HepG2 (cell line): ENCODE measurements at regions not wholly inside any gene's neighbourhood (a gene's known extent, or its start where the extent isn't known, plus 50 kb on each side); places are given as distances from the start of the nearest gene placed in this dataset.

Experiments
- BORCS8-MEF2B ChIP-seq: sonication (generic); formaldehyde crosslinking; IDR thresholded peaks from 2 replicates; pipeline ENCODE4 v1.8.0; 2022; ENCODE audit warnings: mild to moderate bottlenecking, missing genetic modification reagents
- CREBL2 ChIP-seq: sonication (generic); formaldehyde crosslinking; IDR thresholded peaks from 2 replicates; pipeline ENCODE4 v1.8.1; 2023; ENCODE audit warnings: missing genetic modification reagents, mild to moderate bottlenecking, borderline replicate concordance
- FOXJ3 ChIP-seq: sonication (generic); formaldehyde crosslinking; IDR thresholded peaks from 2 replicates; pipeline ENCODE4 v1.4.0; 2020; ENCODE audit warnings: missing genetic modification reagents, mild to moderate bottlenecking, borderline replicate concordance
- GTF3A ChIP-seq: sonication (generic); formaldehyde crosslinking; conservative IDR thresholded peaks from 2 replicates; pipeline ENCODE4 v1.4.0; 2020; ENCODE audit warnings: mild to moderate bottlenecking, missing genetic modification reagents
- HNF1B ChIP-seq: sonication (generic); formaldehyde crosslinking; IDR thresholded peaks from 2 replicates; pipeline ENCODE4 v1.5.1; 2020; ENCODE audit warnings: mild to moderate bottlenecking, moderate library complexity, missing genetic modification reagents
- MEIS2 ChIP-seq: sonication (generic); formaldehyde crosslinking; IDR thresholded peaks from 2 replicates; pipeline ENCODE4 v1.9.0; 2021; ENCODE audit warnings: mild to moderate bottlenecking, missing genetic modification reagents
- RNF2 ChIP-seq: fragments of 450-650 bp; conservative IDR thresholded peaks from 2 replicates; pipeline ENCODE4 v1.6.1; 2016; ENCODE audit warnings: low read depth
- ZMAT3 ChIP-seq: sonication (generic); formaldehyde crosslinking; conservative IDR thresholded peaks from 2 replicates; pipeline ENCODE4 v1.7.0; 2021; ENCODE audit warnings: missing genetic modification reagents
- ZNF713 ChIP-seq: sonication (generic); formaldehyde crosslinking; IDR thresholded peaks from 2 replicates; pipeline ENCODE4 v1.4.0; 2020; ENCODE audit warnings: mild to moderate bottlenecking, missing genetic modification reagents
- ZNF746 ChIP-seq: sonication (generic); formaldehyde crosslinking; IDR thresholded peaks from 2 replicates; pipeline ENCODE4 v1.8.0; 2022; ENCODE audit warnings: mild to moderate bottlenecking, missing genetic modification reagents
- ZNF891 ChIP-seq: sonication (generic); formaldehyde crosslinking; IDR thresholded peaks from 2 replicates; pipeline ENCODE4 v1.5.0; 2020; ENCODE audit warnings: mild to moderate bottlenecking, missing genetic modification reagents
- ZSCAN22 ChIP-seq: sonication (generic); formaldehyde crosslinking; IDR thresholded peaks from 2 replicates; pipeline ENCODE4 v1.4.0; 2020; ENCODE audit warnings: mild to moderate bottlenecking, missing genetic modification reagents
- TF ChIP-seq, protein P1 (sequence below), 2 experiments: sonication (generic) in 1 of 2; formaldehyde crosslinking in 1 of 2; IDR thresholded peaks; 2 replicates each; pipeline versions ENCODE4 v1.4.0 to v1.6.1; 2016 to 2020; ENCODE audit warnings: borderline replicate concordance in 1 of 2, low read depth in 1 of 2, mild to moderate bottlenecking in 1 of 2, missing genetic modification reagents in 1 of 2

- TF ChIP-seq HNF1B (CRISPR knock-in tag): peak; percentile 62; the same call in 1 of the 2 replicates
- TF ChIP-seq ZNF891 (CRISPR knock-in tag): 0 out of 2 replicates have a peak, but pooled peaks have one; percentile 21
- TF ChIP-seq ZSCAN22 (CRISPR knock-in tag): no peak
- TF ChIP-seq MEIS2: no peak
- no peak for TF ChIP-seq FOXJ3 (CRISPR knock-in tag)
- TF ChIP-seq GTF3A (CRISPR knock-in tag): no peak
- no peak for TF ChIP-seq ZMAT3 (CRISPR knock-in tag)
- TF ChIP-seq ZNF713 (CRISPR knock-in tag): 0 out of 2 replicates have a peak, but pooled peaks have one; percentile 40
- peak; percentile 57; the same call in 1 of the 2 replicates for TF ChIP-seq ZNF746
- 0 out of 2 replicates have a peak, but pooled peaks have one; percentile 6 for TF ChIP-seq BORCS8-MEF2B (CRISPR knock-in tag)
- TF ChIP-seq, protein P1, sequence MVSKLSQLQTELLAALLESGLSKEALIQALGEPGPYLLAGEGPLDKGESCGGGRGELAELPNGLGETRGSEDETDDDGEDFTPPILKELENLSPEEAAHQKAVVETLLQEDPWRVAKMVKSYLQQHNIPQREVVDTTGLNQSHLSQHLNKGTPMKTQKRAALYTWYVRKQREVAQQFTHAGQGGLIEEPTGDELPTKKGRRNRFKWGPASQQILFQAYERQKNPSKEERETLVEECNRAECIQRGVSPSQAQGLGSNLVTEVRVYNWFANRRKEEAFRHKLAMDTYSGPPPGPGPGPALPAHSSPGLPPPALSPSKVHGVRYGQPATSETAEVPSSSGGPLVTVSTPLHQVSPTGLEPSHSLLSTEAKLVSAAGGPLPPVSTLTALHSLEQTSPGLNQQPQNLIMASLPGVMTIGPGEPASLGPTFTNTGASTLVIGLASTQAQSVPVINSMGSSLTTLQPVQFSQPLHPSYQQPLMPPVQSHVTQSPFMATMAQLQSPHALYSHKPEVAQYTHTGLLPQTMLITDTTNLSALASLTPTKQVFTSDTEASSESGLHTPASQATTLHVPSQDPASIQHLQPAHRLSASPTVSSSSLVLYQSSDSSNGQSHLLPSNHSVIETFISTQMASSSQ (IDR thresholded peaks at IDR 0.05; ENCODE audit: low read depth): no peak
- TF ChIP-seq, protein P1 (CRISPR knock-in tag; IDR thresholded peaks at IDR 0.05; ENCODE audit: borderline replicate concordance): peak; percentile 43; the same call in 1 of the 2 replicates
- TF ChIP-seq RNF2: no peak
- TF ChIP-seq CREBL2: no peak
These were observed 100.8 kb downstream of the CEBPB start (continued) for GRCh38 chr20:50291254-50292078.
